HG03571 (cell line): ENCODE measurements at regions not wholly inside any gene's neighbourhood (a gene's known extent, or its start where the extent isn't known, plus 50 kb on each side); places are given as distances from the start of the nearest gene placed in this dataset.
A peak's percentile ranks its signal among the peaks of the same experiment; 100 is the strongest.

ENCODE experiments used
- ATAC-seq: cut with Tn5 transposase; IDR thresholded peaks from one replicate; pipeline ENCODE4 v1.9.1; 2021; ENCODE audit not compliant: unreplicated experiment

- no peak for ATAC-seq
Measured at GRCh38 chr11:45365961-45366618, 79.9 kb upstream of the SYT13 start.

- ATAC-seq: no peak
Measured at GRCh38 chr11:45362636-45363035, 76.5 kb upstream of the SYT13 start.

- ATAC-seq: no peak
Measured at GRCh38 chr11:45361551-45361950, 75.4 kb upstream of the SYT13 start.

- no peak for ATAC-seq
Measured at GRCh38 chr11:45355706-45356041, 69.5 kb upstream of the SYT13 start.

GRCh38 chr11:45354976-45355705 is 69.0 kb upstream of the SYT13 start:
- ATAC-seq: peak; percentile 93

GRCh38 chr11:45348729-45349128 is 62.6 kb upstream of the SYT13 start:
- no peak for ATAC-seq

- ATAC-seq: no peak
Measured at GRCh38 chr11:45347348-45348082, 61.4 kb upstream of the SYT13 start.

GRCh38 chr11:45345491-45345890 is 59.4 kb upstream of the SYT13 start:
- ATAC-seq: no peak

GRCh38 chr11:45344028-45344427 is 57.9 kb upstream of the SYT13 start:
- ATAC-seq: no peak

GRCh38 chr11:45343444-45343843 is 57.3 kb upstream of the SYT13 start:
- no peak for ATAC-seq

- no peak for ATAC-seq
Measured at GRCh38 chr11:45341372-45341771, 55.2 kb upstream of the SYT13 start.

- ATAC-seq: peak; percentile 98
Measured at GRCh38 chr11:45339729-45340519, 53.8 kb upstream of the SYT13 start.

- ATAC-seq: no peak
Measured at GRCh38 chr11:45337583-45338360, 51.6 kb upstream of the SYT13 start.

GRCh38 chr11:45336136-45336535 is 50.0 kb upstream of the SYT13 start:
- no peak for ATAC-seq
